HL-60 (cell line): ENCODE measurements at regions not wholly inside any gene's neighbourhood (a gene's known extent, or its start where the extent isn't known, plus 50 kb on each side); places are given as distances from the start of the nearest gene placed in this dataset.
"Not testable (repeated sequence)": the region's sequence is repeated elsewhere in the genome, so short reads cannot be mapped to it uniquely, and the experiment has no call there.

Experiments used
- DNase-seq, 2 experiments: peaks; one replicate each; pipeline ENCODE4 v3.0.0-alpha.2; 2010 to 2020; ENCODE audit warnings: low read depth in 1 of 2, low spot score in 1 of 2
- H3K27ac ChIP-seq: fragments of 250-450 bp; sonication (Bioruptor Pico); replicated peaks from 2 replicates; pipeline ENCODE4 v1.5.1; 2020; ENCODE audit warnings: mild to moderate bottlenecking, moderate library complexity
- H3K27me3 ChIP-seq: fragments of 250-450 bp; sonication (Bioruptor Pico); 2 replicates; pipeline ENCODE4 v1.5.1; 2021; ENCODE audit warnings: mild to moderate bottlenecking, moderate library complexity; ENCODE audit not compliant: insufficient read depth, poor library complexity, severe bottlenecking
- H3K4me3 ChIP-seq: replicated peaks from 2 replicates; pipeline ENCODE4 v1.5.1; 2011; ENCODE audit warnings: mild to moderate bottlenecking, control low read depth, low read length; ENCODE audit not compliant: insufficient read depth
- GABPA ChIP-seq: IDR thresholded peaks from 2 replicates; pipeline ENCODE4 v1.6.1; 2012; ENCODE audit warnings: low read depth
- POLR2AphosphoS5 ChIP-seq: IDR thresholded peaks from 2 replicates; pipeline ENCODE4 v1.6.1; 2012; ENCODE audit warnings: low read depth
- SPI1 ChIP-seq: IDR thresholded peaks from 2 replicates; pipeline ENCODE4 v1.6.1; 2012; ENCODE audit warnings: low read depth, mild to moderate bottlenecking, borderline replicate concordance
- TF ChIP-seq, protein P1 (sequence below): IDR thresholded peaks from one replicate; pipeline ENCODE4 v1.5.1; 2011; ENCODE audit warnings: low read length, control low read depth, inconsistent platforms; ENCODE audit not compliant: insufficient read depth
- TF ChIP-seq, protein P2 (sequence below): IDR thresholded peaks from 2 replicates; pipeline ENCODE4 v1.6.1; 2012; ENCODE audit warnings: low read depth; ENCODE audit not compliant: insufficient replicate concordance

DNA sequence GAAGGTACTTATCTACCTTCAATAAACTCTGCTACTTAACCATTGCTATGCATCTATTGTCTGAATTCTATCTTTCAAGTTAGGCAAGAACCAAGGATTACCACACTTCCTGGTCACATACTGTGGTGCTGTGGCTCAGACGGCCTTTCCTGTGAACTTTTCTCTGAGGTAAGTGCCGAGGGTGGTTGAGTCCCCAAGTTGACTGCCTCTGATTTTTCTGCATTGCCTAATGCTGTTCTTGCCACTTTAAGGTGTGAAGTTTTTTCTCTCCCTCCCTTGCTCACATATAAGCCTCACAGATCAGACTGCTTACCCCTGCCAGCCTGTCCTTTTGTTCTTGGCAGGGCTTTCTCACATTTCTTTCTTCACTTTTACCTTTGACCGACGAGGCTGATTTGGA, 348.0 kb upstream of the POU3F4 start:
- H3K27ac ChIP-seq, result no peak overlapping the region
- no peak overlapping the region for H3K4me3 ChIP-seq
- no peak for DNase-seq
- TF ChIP-seq SPI1, result no peak
- TF ChIP-seq POLR2AphosphoS5, result no peak
- TF ChIP-seq GABPA, result no peak
- TF ChIP-seq, protein P1, sequence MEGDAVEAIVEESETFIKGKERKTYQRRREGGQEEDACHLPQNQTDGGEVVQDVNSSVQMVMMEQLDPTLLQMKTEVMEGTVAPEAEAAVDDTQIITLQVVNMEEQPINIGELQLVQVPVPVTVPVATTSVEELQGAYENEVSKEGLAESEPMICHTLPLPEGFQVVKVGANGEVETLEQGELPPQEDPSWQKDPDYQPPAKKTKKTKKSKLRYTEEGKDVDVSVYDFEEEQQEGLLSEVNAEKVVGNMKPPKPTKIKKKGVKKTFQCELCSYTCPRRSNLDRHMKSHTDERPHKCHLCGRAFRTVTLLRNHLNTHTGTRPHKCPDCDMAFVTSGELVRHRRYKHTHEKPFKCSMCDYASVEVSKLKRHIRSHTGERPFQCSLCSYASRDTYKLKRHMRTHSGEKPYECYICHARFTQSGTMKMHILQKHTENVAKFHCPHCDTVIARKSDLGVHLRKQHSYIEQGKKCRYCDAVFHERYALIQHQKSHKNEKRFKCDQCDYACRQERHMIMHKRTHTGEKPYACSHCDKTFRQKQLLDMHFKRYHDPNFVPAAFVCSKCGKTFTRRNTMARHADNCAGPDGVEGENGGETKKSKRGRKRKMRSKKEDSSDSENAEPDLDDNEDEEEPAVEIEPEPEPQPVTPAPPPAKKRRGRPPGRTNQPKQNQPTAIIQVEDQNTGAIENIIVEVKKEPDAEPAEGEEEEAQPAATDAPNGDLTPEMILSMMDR, result no peak
- TF ChIP-seq, protein P2, sequence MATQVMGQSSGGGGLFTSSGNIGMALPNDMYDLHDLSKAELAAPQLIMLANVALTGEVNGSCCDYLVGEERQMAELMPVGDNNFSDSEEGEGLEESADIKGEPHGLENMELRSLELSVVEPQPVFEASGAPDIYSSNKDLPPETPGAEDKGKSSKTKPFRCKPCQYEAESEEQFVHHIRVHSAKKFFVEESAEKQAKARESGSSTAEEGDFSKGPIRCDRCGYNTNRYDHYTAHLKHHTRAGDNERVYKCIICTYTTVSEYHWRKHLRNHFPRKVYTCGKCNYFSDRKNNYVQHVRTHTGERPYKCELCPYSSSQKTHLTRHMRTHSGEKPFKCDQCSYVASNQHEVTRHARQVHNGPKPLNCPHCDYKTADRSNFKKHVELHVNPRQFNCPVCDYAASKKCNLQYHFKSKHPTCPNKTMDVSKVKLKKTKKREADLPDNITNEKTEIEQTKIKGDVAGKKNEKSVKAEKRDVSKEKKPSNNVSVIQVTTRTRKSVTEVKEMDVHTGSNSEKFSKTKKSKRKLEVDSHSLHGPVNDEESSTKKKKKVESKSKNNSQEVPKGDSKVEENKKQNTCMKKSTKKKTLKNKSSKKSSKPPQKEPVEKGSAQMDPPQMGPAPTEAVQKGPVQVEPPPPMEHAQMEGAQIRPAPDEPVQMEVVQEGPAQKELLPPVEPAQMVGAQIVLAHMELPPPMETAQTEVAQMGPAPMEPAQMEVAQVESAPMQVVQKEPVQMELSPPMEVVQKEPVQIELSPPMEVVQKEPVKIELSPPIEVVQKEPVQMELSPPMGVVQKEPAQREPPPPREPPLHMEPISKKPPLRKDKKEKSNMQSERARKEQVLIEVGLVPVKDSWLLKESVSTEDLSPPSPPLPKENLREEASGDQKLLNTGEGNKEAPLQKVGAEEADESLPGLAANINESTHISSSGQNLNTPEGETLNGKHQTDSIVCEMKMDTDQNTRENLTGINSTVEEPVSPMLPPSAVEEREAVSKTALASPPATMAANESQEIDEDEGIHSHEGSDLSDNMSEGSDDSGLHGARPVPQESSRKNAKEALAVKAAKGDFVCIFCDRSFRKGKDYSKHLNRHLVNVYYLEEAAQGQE, result no peak
- H3K27me3 ChIP-seq, result no peaks in the 10 kb centered on the region

DNA sequence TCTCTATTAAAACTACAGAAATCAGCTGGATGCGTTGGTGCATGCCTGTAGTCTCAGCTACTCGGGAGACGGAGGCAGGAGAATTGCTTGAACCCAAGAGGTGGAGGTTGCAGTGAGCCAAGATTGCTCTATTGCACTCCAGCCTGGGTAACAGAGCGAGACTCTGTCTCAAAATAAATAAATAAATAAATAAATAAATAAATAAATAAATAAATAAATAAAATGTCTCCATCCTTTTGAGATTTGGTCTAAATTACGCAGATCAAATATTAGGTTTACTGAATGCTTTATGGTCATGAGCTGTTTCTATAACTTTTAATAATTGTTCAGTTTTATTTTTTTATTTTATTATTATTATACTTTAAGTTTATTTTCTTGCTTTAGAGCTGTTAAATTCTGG, 344.0 kb upstream of the POU3F4 start:
- not testable (repeated sequence) for DNase-seq, H3K4me3 ChIP-seq, H3K27ac ChIP-seq, H3K27me3 ChIP-seq

DNA sequence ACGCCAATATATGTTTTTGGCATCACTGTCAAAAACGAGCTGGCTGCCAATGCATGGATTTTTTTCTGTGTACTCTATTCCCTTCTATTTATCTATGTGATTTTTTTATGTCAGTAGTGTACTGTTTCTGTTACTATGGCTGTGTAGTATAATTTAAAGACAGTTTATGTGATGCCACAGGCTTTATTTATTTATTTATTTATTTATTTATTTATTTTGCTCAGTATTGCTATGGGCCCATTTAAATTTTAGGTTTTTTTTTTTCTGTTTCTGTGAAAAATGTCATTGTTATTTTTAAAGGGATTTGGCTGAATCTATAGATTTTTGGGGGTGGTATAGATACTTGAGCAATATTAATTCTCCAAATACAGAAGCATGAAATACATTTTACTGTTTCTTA, 338.4 kb upstream of the POU3F4 start:
- no peak for TF ChIP-seq SPI1
- TF ChIP-seq, protein P1, result no peak
- no peak for TF ChIP-seq GABPA
- TF ChIP-seq POLR2AphosphoS5, result no peak
- TF ChIP-seq, protein P2, result no peak
- H3K27ac ChIP-seq, result no peak overlapping the region
- H3K4me3 ChIP-seq, result no peak overlapping the region
- DNase-seq, result no peak
- no peaks in the 10 kb centered on the region for H3K27me3 ChIP-seq

DNA sequence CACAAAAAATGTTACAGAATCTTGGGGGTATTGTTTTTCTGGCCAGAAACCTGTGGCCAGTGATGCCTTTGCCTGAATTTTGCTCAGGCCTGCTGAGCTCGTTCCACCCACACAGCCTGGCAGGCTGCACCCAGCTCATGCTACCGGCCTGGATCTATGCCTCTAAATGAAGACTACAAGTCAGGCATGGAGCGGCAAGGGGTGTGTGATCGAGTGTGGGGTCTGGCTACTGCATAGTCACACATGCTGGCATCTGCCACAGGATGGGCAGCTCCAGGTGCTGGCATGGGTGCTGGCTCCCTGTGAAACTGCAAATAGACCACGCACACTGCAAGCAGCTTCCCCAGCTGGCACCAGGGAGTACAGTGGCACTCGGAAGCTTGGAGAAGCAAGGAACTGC, 323.1 kb upstream of the POU3F4 start:
- Histone ChIP-seq H3K27me3 (no peaks in the 10 kb centered on the region), H3K27ac (no peak overlapping the region), H3K4me3 (no peak overlapping the region)
- TF ChIP-seq POLR2AphosphoS5 (no peak), SPI1 (no peak), GABPA (no peak)
- TF ChIP-seq, protein P2, result no peak
- TF ChIP-seq, protein P1, result no peak
- no peak for DNase-seq
